CD4-positive, alpha-beta T cell treated with Interleukin-10 for 1 hour (primary cell): ENCODE measurements at regions not wholly inside any gene's neighbourhood (a gene's known extent, or its start where the extent isn't known, plus 50 kb on each side); places are given as distances from the start of the nearest gene placed in this dataset.
A peak's percentile ranks its signal among the peaks of the same experiment; 100 is the strongest.
"Not testable (repeated sequence)": the region's sequence is repeated elsewhere in the genome, so short reads cannot be mapped to it uniquely, and the experiment has no call there.

Source experiments
- DNase-seq: peaks from one replicate; pipeline ENCODE4 v3.0.0-alpha.2; 2020

GRCh38 chr9:41754403-41754802 is 374.8 kb downstream of the CNTNAP3B start:
- not testable (repeated sequence) for DNase-seq

- DNase-seq = not testable (repeated sequence)
Observed at GRCh38 chr9:41741897-41742296, 387.3 kb downstream of the CNTNAP3B start.

- not testable (repeated sequence) for DNase-seq
Observed at GRCh38 chr9:41741173-41741572, 388.1 kb downstream of the CNTNAP3B start.

- not testable (repeated sequence) for DNase-seq
Observed at GRCh38 chr9:41738681-41739080, 390.5 kb downstream of the CNTNAP3B start.

- not testable (repeated sequence) for DNase-seq
Observed at GRCh38 chr9:41699190-41699589, 430.0 kb downstream of the CNTNAP3B start.

GRCh38 chr9:41697080-41697479 is 432.1 kb downstream of the CNTNAP3B start:
- not testable (repeated sequence) for DNase-seq

GRCh38 chr9:41679312-41679711 is 449.9 kb downstream of the CNTNAP3B start:
- DNase-seq = not testable (repeated sequence)

- not testable (repeated sequence) for DNase-seq
Observed at GRCh38 chr9:41663497-41664036, 465.7 kb downstream of the CNTNAP3B start.

GRCh38 chr9:41658706-41659105 is 469.6 kb upstream of the ZNG1F start:
- not testable (repeated sequence) for DNase-seq

- not testable (repeated sequence) for DNase-seq
Observed at GRCh38 chr9:41658116-41658515, 469.0 kb upstream of the ZNG1F start.

GRCh38 chr9:41657141-41657540 is 468.0 kb upstream of the ZNG1F start:
- not testable (repeated sequence) for DNase-seq

GRCh38 chr9:41655071-41655554 is 466.0 kb upstream of the ZNG1F start:
- DNase-seq = peak; percentile 22

- not testable (repeated sequence) for DNase-seq
Observed at GRCh38 chr9:41654349-41654748, 465.2 kb upstream of the ZNG1F start.

- not testable (repeated sequence) for DNase-seq
Observed at GRCh38 chr9:41653560-41654340, 464.6 kb upstream of the ZNG1F start.

- not testable (repeated sequence) for DNase-seq
Observed at GRCh38 chr9:41652800-41653199, 463.7 kb upstream of the ZNG1F start.

GRCh38 chr9:41652100-41652713 is 463.1 kb upstream of the ZNG1F start:
- DNase-seq = not testable (repeated sequence)

GRCh38 chr9:41650086-41650485 is 461.0 kb upstream of the ZNG1F start:
- DNase-seq = not testable (repeated sequence)

- peak; percentile 61 for DNase-seq
Observed at GRCh38 chr9:41648564-41648963, 459.4 kb upstream of the ZNG1F start.

GRCh38 chr9:41646246-41646645 is 457.1 kb upstream of the ZNG1F start:
- not testable (repeated sequence) for DNase-seq

GRCh38 chr9:41643571-41644279 is 454.6 kb upstream of the ZNG1F start:
- peak; percentile 70 for DNase-seq

GRCh38 chr9:41633726-41634125 is 444.6 kb upstream of the ZNG1F start:
- not testable (repeated sequence) for DNase-seq

- not testable (repeated sequence) for DNase-seq
Observed at GRCh38 chr9:41623666-41624065, 434.5 kb upstream of the ZNG1F start.

GRCh38 chr9:41619254-41619653 is 430.1 kb upstream of the ZNG1F start:
- not testable (repeated sequence) for DNase-seq
